HepG2 (cell line): ENCODE measurements at regions not wholly inside any gene's neighbourhood (a gene's known extent, or its start where the extent isn't known, plus 50 kb on each side); places are given as distances from the start of the nearest gene placed in this dataset.

ENCODE experiments used
- ATAC-seq: fragments of 200-7000 bp; cut with Tn5 transposase; 3 replicates; pipeline ENCODE4 v1.9.1; 2020; ENCODE audit warnings: mild to moderate bottlenecking, moderate library complexity
- BruUV-seq: library from RNA; stranded (reverse); fragments of 400-500 nt; replicated peaks from 2 replicates; lab custom pipeline; 2021; lab: Mats Ljungman, UMichigan
- CTCF ChIA-PET: fragments of 300-600 bp; formaldehyde crosslinking; extraction: SDS; loops from one replicate; lab custom pipeline; 2021; ENCODE audit warnings: low total read pairs, inconsistent platforms, low intra/inter-chr PET ratio; lab: Yijun Ruan, JAX
- POLR2A ChIA-PET: fragments of 350-600 bp; sonication (Branson Sonifier 250); formaldehyde crosslinking; loops from one replicate; lab custom pipeline; 2020; ENCODE audit warnings: antibody characterized with exemption, inconsistent platforms; lab: Yijun Ruan, JAX
- DNase-seq: peaks from one replicate; pipeline ENCODE4 v3.0.0-alpha.2; 2015; ENCODE audit warnings: low spot score
- FAIRE-seq: peaks from 3 replicates; lab custom pipeline; 2011; peaks lifted over from hg19 to GRCh38; lab: Jason Lieb, UNC
- H2AFZ ChIP-seq: one replicate; pipeline ENCODE4 v1.6.1; 2011; ENCODE audit warnings: low read length, inconsistent platforms
- H3K27ac ChIP-seq: fragments of 300-600 bp; 3 replicates; pipeline ENCODE4 v1.8.0; 2011; ENCODE audit warnings: mixed run types, mild to moderate bottlenecking, mixed read lengths, low read length, inconsistent platforms; ENCODE audit not compliant: insufficient read depth; ENCODE audit errors: extremely low read length
- H3K27me3 ChIP-seq, 2 experiments: fragments of 200-600 bp in 1 of 2; 2 replicates in 1 of 2; 3 replicates in 1 of 2; pipeline versions ENCODE4 v1.6.0 to v1.8.0; 2011; ENCODE audit warnings: low read length in 2 of 2, mild to moderate bottlenecking in 2 of 2, moderate library complexity in 2 of 2, inconsistent platforms in 1 of 2; ENCODE audit not compliant: insufficient read depth in 2 of 2, control insufficient read depth in 1 of 2
- H3K36me3 ChIP-seq, 2 experiments: fragments of 200-600 bp in 1 of 2; replicated peaks in 1 of 2; 2 replicates in 1 of 2; 3 replicates in 1 of 2; pipeline versions ENCODE4 v1.5.1 to v1.8.0; 2011; ENCODE audit warnings: low read length in 2 of 2, inconsistent platforms in 1 of 2; ENCODE audit not compliant: insufficient read depth in 2 of 2, control insufficient read depth in 1 of 2
- H3K4me1 ChIP-seq: 2 replicates; pipeline ENCODE4 v1.5.1; 2012; ENCODE audit warnings: low read length, inconsistent platforms; ENCODE audit not compliant: insufficient read depth
- H3K4me2 ChIP-seq: 2 replicates; pipeline ENCODE4 v1.6.0; 2011; ENCODE audit warnings: low read depth, low read length, inconsistent platforms
- H3K4me3 ChIP-seq, 3 experiments: fragments of 200-600 bp in 1 of 3; sonication (generic), shearing (Covaris generic) in 1 of 3; replicated peaks in 1 of 3; 2 replicates each; pipeline ENCODE4 v1.5.1; 2011 to 2016; ENCODE audit warnings: low read length in 3 of 3, inconsistent platforms in 2 of 3, low read depth in 2 of 3, mild to moderate bottlenecking in 2 of 3, control low read depth in 1 of 3, mixed read lengths in 1 of 3; ENCODE audit not compliant: insufficient read depth in 1 of 3
- H3K79me2 ChIP-seq: one replicate; pipeline ENCODE4 v1.6.1; 2011; ENCODE audit warnings: low read length, inconsistent platforms; ENCODE audit not compliant: insufficient read depth
- H3K9ac ChIP-seq: 2 replicates; pipeline ENCODE4 v1.6.0; 2011; ENCODE audit warnings: mild to moderate bottlenecking, low read depth, low read length, inconsistent platforms; ENCODE audit not compliant: insufficient read depth
- H3K9me3 ChIP-seq: 2 replicates; pipeline ENCODE4 v1.5.1; 2012; ENCODE audit warnings: mild to moderate bottlenecking, low read length
- H4K20me1 ChIP-seq: 2 replicates; pipeline ENCODE4 v1.6.0; 2011; ENCODE audit warnings: inconsistent platforms, mild to moderate bottlenecking, low read length, moderate library complexity; ENCODE audit not compliant: insufficient read depth
- AGO2 ChIP-seq: fragments of 200-400 bp; formaldehyde crosslinking; optimal IDR thresholded peaks from 2 replicates; pipeline ENCODE3; 2017; ENCODE audit warnings: mild to moderate bottlenecking, low read depth, low read length, moderate library complexity
- FOXA1 ChIP-seq, 2 experiments: fragments of 450-650 bp in 1 of 2; sonication (generic) in 1 of 2; formaldehyde crosslinking in 1 of 2; IDR thresholded peaks; 2 replicates each; pipeline versions ENCODE4 v1.4.0 to v1.6.1; 2016 to 2020; ENCODE audit warnings: missing genetic modification reagents in 1 of 2
- HOXA9 ChIP-seq: sonication (generic); formaldehyde crosslinking; IDR thresholded peaks from 2 replicates; pipeline ENCODE4 v1.8.1; 2022; ENCODE audit warnings: missing genetic modification reagents, mild to moderate bottlenecking, moderate library complexity, borderline replicate concordance
- MED8 ChIP-seq: sonication (generic); formaldehyde crosslinking; IDR thresholded peaks from 2 replicates; pipeline ENCODE4 v1.8.1; 2023; ENCODE audit warnings: mild to moderate bottlenecking, missing genetic modification reagents; ENCODE audit not compliant: insufficient replicate concordance
- RBAK ChIP-seq: sonication (generic); formaldehyde crosslinking; IDR thresholded peaks from 2 replicates; pipeline ENCODE4 v1.5.1; 2020; ENCODE audit warnings: mild to moderate bottlenecking, missing genetic modification reagents
- SIX4 ChIP-seq: sonication (generic); formaldehyde crosslinking; IDR thresholded peaks from 2 replicates; pipeline ENCODE4 v1.4.0; 2020; ENCODE audit warnings: missing genetic modification reagents
- TFDP1 ChIP-seq: IDR thresholded peaks from 2 replicates; pipeline ENCODE4 v1.6.1; 2016; ENCODE audit warnings: missing compliant biosample characterization, missing genetic modification reagents, borderline replicate concordance
- ZNF766 ChIP-seq: sonication (generic); formaldehyde crosslinking; IDR thresholded peaks from 2 replicates; pipeline ENCODE4 v1.5.0; 2020; ENCODE audit warnings: missing genetic modification reagents, borderline replicate concordance
- WGBS: methylation state at CpG from one replicate; pipeline ENCODE4 v1.1.6; 2017; ENCODE audit warnings: low lambda C conversion rate; 5-methylcytosine and 5-hydroxymethylcytosine counted together
- in situ Hi-C: cut with HindIII; loops from 2 replicates; pipeline ENCODE4 v1.10.0; 2017; ENCODE audit warnings: low pct_unique_long_range_greater_than_20kb; ENCODE audit not compliant: extremely low pct_ligation_motif_present
- intact Hi-C: fragments of 100-400 bp; cut with micrococcal nuclease; formaldehyde crosslinking; loops from one replicate; pipeline ENCODE4 v1.10.0; 2022; ENCODE audit not compliant: unreplicated experiment

DNA sequence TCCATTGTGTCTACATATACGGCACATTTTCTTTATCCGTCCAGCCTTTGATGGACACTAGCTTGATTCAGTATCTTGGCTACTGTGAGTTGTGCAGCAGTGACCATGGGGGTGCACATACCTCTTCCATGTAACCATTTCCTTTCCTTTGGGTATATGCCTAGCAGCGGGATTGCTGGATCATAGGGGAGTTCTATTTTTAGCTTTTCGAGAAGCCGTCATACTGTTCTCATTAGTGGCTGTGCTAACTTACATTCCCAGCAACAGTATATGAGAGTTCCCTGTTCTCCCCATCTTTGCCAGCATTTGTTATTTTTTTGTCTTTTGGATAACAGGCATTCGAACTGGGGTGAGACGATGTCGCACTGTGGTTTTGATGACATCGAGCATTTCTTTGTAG, 395.0 kb downstream of the SMOC2 start:
- TF ChIP-seq ZNF766 (no peak), AGO2 (no peak), SIX4 (no peak), MED8 (CRISPR knock-in tag) (no peak), HOXA9 (CRISPR knock-in tag) (no peak), RBAK (CRISPR knock-in tag) (no peak)
- TF ChIP-seq, all 625 proteins: peak for 0
- Histone ChIP-seq H3K79me2 (no peaks in the 10 kb centered on the region), H3K4me1 (0 out of 2 replicates have a peak, but pooled peaks cover 5% of the 10 kb centered on the region), H3K27ac (no peak overlapping the region), H3K4me3 (no peak overlapping the region), H3K9ac (no peak overlapping the region), H3K27me3 (peaks cover 2 to 48% of the 10 kb centered on the region in 2 experiments; a peak in 3 of 5 replicates), H3K36me3 (no peaks in the 10 kb centered on the region), H3K4me2 (no peak overlapping the region), H2AFZ (no peak overlapping the region), H3K9me3 (no peaks in the 10 kb centered on the region), H4K20me1 (no peaks in the 10 kb centered on the region)
- CTCF ChIA-PET, result no interaction called here
- intact Hi-C loops, result no loop called here
- 60% methylated on average over 9 of the region's 9 CpGs for WGBS
- no peak for ATAC-seq
- no TSS peak for BruUV-seq
- POLR2A ChIA-PET, result no interaction called here
- in situ Hi-C loops, result no loop called here
- no peak for DNase-seq
- no peak for FAIRE-seq

DNA sequence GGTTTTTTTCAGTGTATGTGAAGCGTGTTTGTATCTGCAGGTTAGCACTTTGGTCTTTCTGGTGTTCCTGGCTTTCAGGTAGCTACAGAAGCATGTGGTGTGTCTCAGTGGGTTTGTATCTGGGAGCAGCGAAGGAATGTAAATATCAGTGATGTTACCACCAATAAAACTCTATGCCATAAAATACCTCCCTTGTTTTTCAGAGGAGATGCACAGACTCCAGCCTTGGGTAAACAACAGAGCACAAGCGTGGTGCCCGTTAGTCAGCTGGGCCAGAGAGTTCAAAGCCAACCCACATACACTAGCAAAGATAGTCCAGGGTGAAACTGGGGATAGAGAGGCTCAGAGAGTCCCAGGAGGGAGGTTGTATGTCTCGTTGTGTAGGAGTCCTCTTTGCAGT, 393.8 kb downstream of the SMOC2 start:
- 6% methylated on average over 5 of the region's 5 CpGs for WGBS
- Histone ChIP-seq H3K36me3 (no peaks in the 10 kb centered on the region), H3K4me2 (no peak overlapping the region), H4K20me1 (no peaks in the 10 kb centered on the region), H3K4me1 (0 out of 2 replicates have a peak, but pooled peaks cover 5% of the 10 kb centered on the region), H2AFZ (no peak overlapping the region), H3K27me3 (peaks cover 2 to 48% of the 10 kb centered on the region in 2 experiments; a peak in 3 of 5 replicates), H3K27ac (no peak overlapping the region), H3K9ac (no peak overlapping the region), H3K9me3 (no peaks in the 10 kb centered on the region), H3K79me2 (no peaks in the 10 kb centered on the region), H3K4me3 (no peak overlapping the region)
- ATAC-seq (peak; percentile 37; the same call in 1 of the 3 replicates), DNase-seq (peak; percentile 25), FAIRE-seq (no peak)
- TF ChIP-seq FOXA1 (IDR thresholded peaks at IDR 0.05) (no peak), FOXA1 (CRISPR knock-in tag; IDR thresholded peaks at IDR 0.05) (0 out of 2 replicates have a peak, but pooled peaks have one; percentile 26), TFDP1 (CRISPR knock-in tag) (no peak)
- ChIA-PET POLR2A (no interaction called here), CTCF (no interaction called here)
- intact Hi-C loops (no loop called here), in situ Hi-C loops (no loop called here)
- BruUV-seq, result no TSS peak
